H9 (cell line): ENCODE measurements at regions not wholly inside any gene's neighbourhood (a gene's known extent, or its start where the extent isn't known, plus 50 kb on each side); places are given as distances from the start of the nearest gene placed in this dataset.

ENCODE experiments used
- DNase-seq: peaks from one replicate; pipeline ENCODE4 v3.0.0-alpha.2; 2017
- H2AFZ ChIP-seq: one replicate; pipeline ENCODE4 v1.6.1; 2013; ENCODE audit warnings: mild to moderate bottlenecking, low read length, control low read depth, moderate library complexity
- H2AK5ac ChIP-seq: 2 replicates; pipeline ENCODE4 v1.6.1; 2013; ENCODE audit warnings: low read length, control low read depth, mixed read lengths; ENCODE audit not compliant: insufficient read length
- H2BK120ac ChIP-seq: one replicate; pipeline ENCODE4 v1.6.1; 2013; ENCODE audit warnings: low read depth, mild to moderate bottlenecking, low read length, control low read depth, inconsistent platforms; ENCODE audit not compliant: poor library complexity, severe bottlenecking
- H2BK12ac ChIP-seq: 2 replicates; pipeline ENCODE4 v1.6.1; 2013; ENCODE audit warnings: low read length, control low read depth, mixed read lengths, low read depth; ENCODE audit not compliant: insufficient read length
- H2BK15ac ChIP-seq: 2 replicates; pipeline ENCODE4 v1.6.1; 2013; ENCODE audit warnings: low read depth, low read length, control low read depth
- H2BK20ac ChIP-seq: one replicate; pipeline ENCODE4 v1.6.1; 2013; ENCODE audit warnings: low read depth, mild to moderate bottlenecking, low read length, control low read depth, inconsistent platforms; ENCODE audit not compliant: poor library complexity, severe bottlenecking
- H2BK5ac ChIP-seq: 2 replicates; pipeline ENCODE4 v1.6.1; 2013; ENCODE audit warnings: low read length, control low read depth, mixed read lengths; ENCODE audit not compliant: insufficient read length
- H3K14ac ChIP-seq: 2 replicates; pipeline ENCODE4 v1.6.1; 2013; ENCODE audit warnings: low read length, control low read depth; ENCODE audit not compliant: insufficient read depth
- H3K18ac ChIP-seq: 2 replicates; pipeline ENCODE4 v1.6.1; 2013; ENCODE audit warnings: low read depth, mild to moderate bottlenecking, mixed read lengths, low read length, control low read depth; ENCODE audit not compliant: insufficient read length
- H3K23ac ChIP-seq: 2 replicates; pipeline ENCODE4 v1.6.1; 2013; ENCODE audit warnings: low read length, control low read depth, mixed read lengths, low read depth; ENCODE audit not compliant: insufficient read length
- H3K23me2 ChIP-seq: 2 replicates; pipeline ENCODE4 v1.6.1; 2013; ENCODE audit warnings: low read depth, mild to moderate bottlenecking, mixed read lengths, low read length, control low read depth; ENCODE audit not compliant: insufficient read length, poor library complexity, severe bottlenecking
- H3K27ac ChIP-seq: 2 replicates; pipeline ENCODE4 v1.5.1; 2013; ENCODE audit warnings: low read length, control low read depth, mixed read lengths, low read depth; ENCODE audit not compliant: insufficient read length
- H3K27me3 ChIP-seq: 2 replicates; pipeline ENCODE4 v1.6.1; 2013; ENCODE audit warnings: low read length, control low read depth, inconsistent platforms; ENCODE audit not compliant: insufficient read depth
- H3K4ac ChIP-seq: 2 replicates; pipeline ENCODE4 v1.6.1; 2013; ENCODE audit warnings: low read depth, mild to moderate bottlenecking, control low read depth, inconsistent platforms, low read length, moderate library complexity
- H3K4me1 ChIP-seq: 2 replicates; pipeline ENCODE4 v1.6.1; 2013; ENCODE audit warnings: low read length, control low read depth, inconsistent platforms; ENCODE audit not compliant: insufficient read depth
- H3K4me2 ChIP-seq: 2 replicates; pipeline ENCODE4 v1.6.1; 2013; ENCODE audit warnings: low read length, control low read depth, mixed read lengths; ENCODE audit not compliant: insufficient read length, insufficient read depth
- H3K56ac ChIP-seq: 2 replicates; pipeline ENCODE4 v1.6.1; 2013; ENCODE audit warnings: low read depth, mild to moderate bottlenecking, mixed read lengths, low read length, control low read depth; ENCODE audit not compliant: insufficient read length
- H3K79me1 ChIP-seq: 2 replicates; pipeline ENCODE4 v1.6.1; 2013; ENCODE audit warnings: low read depth, mild to moderate bottlenecking, moderate library complexity, low read length, control low read depth, inconsistent platforms; ENCODE audit not compliant: insufficient read depth, poor library complexity, severe bottlenecking
- H3K79me2 ChIP-seq: 2 replicates; pipeline ENCODE4 v1.6.1; 2013; ENCODE audit warnings: low read length, control low read depth, inconsistent platforms; ENCODE audit not compliant: insufficient read depth
- H3K9ac ChIP-seq: 2 replicates; pipeline ENCODE4 v1.6.1; 2013; ENCODE audit warnings: low read length, control low read depth, mixed read lengths; ENCODE audit not compliant: insufficient read length; ENCODE audit errors: extremely low read depth
- H3K9me3 ChIP-seq: one replicate; pipeline ENCODE4 v1.6.1; 2013; ENCODE audit warnings: low read depth, low read length, inconsistent platforms; ENCODE audit not compliant: control insufficient read depth
- H3T11ph ChIP-seq: one replicate; pipeline ENCODE4 v1.6.1; 2013; ENCODE audit warnings: mild to moderate bottlenecking, low read length, control low read depth, inconsistent platforms
- H4K20me1 ChIP-seq: one replicate; pipeline ENCODE4 v1.6.1; 2013; ENCODE audit not compliant: control insufficient read depth, insufficient read length, insufficient read depth
- H4K5ac ChIP-seq: 2 replicates; pipeline ENCODE4 v1.6.1; 2013; ENCODE audit warnings: low read depth, mild to moderate bottlenecking, mixed read lengths, low read length, control low read depth; ENCODE audit not compliant: insufficient read length
- H4K8ac ChIP-seq: replicated peaks from 2 replicates; pipeline ENCODE4 v1.6.1; 2013; ENCODE audit warnings: low read length, control low read depth, mixed read lengths, low read depth; ENCODE audit not compliant: insufficient read length
- H4K91ac ChIP-seq: 2 replicates; pipeline ENCODE4 v1.6.1; 2013; ENCODE audit warnings: low read depth, mild to moderate bottlenecking, moderate library complexity, mixed read lengths, low read length, control low read depth; ENCODE audit not compliant: insufficient read length
- H3K27ac Mint-ChIP-seq, 3 experiments: 2 replicates in 2 of 3; 3 replicates in 1 of 3; pipeline ENCODE4 v1.8.0; 2020 to 2021; ENCODE audit warnings: mixed read lengths in 3 of 3, mild to moderate bottlenecking in 1 of 3, moderate library complexity in 1 of 3
- H3K27me3 Mint-ChIP-seq: 2 replicates; pipeline ENCODE4 v1.8.0; 2021; ENCODE audit warnings: low read depth, mild to moderate bottlenecking, moderate library complexity, mixed read lengths
- H3K36me3 Mint-ChIP-seq, 3 experiments: 2 replicates in 2 of 3; 3 replicates in 1 of 3; pipeline ENCODE4 v1.8.0; 2020 to 2021; ENCODE audit warnings: low read depth in 3 of 3, mixed read lengths in 3 of 3; ENCODE audit not compliant: insufficient read depth in 1 of 3
- H3K4me1 Mint-ChIP-seq, 2 experiments: 2 replicates each; pipeline ENCODE4 v1.8.0; 2020; ENCODE audit warnings: mixed read lengths in 2 of 2
- H3K4me3 Mint-ChIP-seq, 2 experiments: 2 replicates in 1 of 2; 3 replicates in 1 of 2; pipeline ENCODE4 v1.8.0; 2020 to 2021; ENCODE audit warnings: mild to moderate bottlenecking in 2 of 2, mixed read lengths in 2 of 2, moderate library complexity in 1 of 2
- H3K9me3 Mint-ChIP-seq, 2 experiments: 2 replicates in 1 of 2; 3 replicates in 1 of 2; pipeline ENCODE4 v1.8.0; 2020; ENCODE audit warnings: mild to moderate bottlenecking in 2 of 2, mixed read lengths in 2 of 2, moderate library complexity in 1 of 2
- TF ChIP-seq, protein P1 (sequence below): fragments of 200-600 bp; sonication (generic); conservative IDR thresholded peaks from 3 replicates; pipeline ENCODE4 v1.8.0; 2021; ENCODE audit warnings: antibody characterized with exemption, mild to moderate bottlenecking

DNA sequence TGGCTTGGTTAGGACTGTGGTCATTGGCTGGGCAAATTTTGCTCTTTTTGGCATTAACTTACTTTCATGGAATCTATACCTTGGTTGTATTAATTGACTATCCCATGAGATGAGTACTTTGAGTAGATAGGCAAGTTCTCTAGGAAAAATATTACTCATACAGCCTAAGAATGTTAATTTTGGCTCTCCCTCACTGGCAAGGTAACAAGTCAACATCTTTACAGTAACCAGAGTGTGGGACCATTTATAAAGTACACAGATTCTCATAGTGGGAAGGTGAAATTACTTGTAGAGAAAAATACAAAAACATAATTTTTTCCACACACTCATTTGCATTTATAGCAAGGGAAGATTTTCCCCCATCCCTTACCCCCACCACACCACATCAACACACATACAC lies 154.6 kb upstream of the ZNF608 start:
- H3K27ac ChIP-seq: no peak overlapping the region
- no peak overlapping the region for H2AFZ ChIP-seq
- Mint-ChIP-seq H3K27me3 (peaks cover 39% of the 10 kb centered on the region), H3K9me3 (peaks cover 10 to 18% of the 10 kb centered on the region in 2 experiments), H3K27ac (no peak overlapping the region), H3K36me3 (peaks cover 9 to 15% (median 10%) of the 10 kb centered on the region in 3 experiments), H3K4me1 (peaks cover 24 to 25% of the 10 kb centered on the region in 2 experiments), H3K4me3 (no peak overlapping the region)
- H3K23ac ChIP-seq: no peak overlapping the region
- no peak overlapping the region for H3K4me2 ChIP-seq
- TF ChIP-seq, protein P1, sequence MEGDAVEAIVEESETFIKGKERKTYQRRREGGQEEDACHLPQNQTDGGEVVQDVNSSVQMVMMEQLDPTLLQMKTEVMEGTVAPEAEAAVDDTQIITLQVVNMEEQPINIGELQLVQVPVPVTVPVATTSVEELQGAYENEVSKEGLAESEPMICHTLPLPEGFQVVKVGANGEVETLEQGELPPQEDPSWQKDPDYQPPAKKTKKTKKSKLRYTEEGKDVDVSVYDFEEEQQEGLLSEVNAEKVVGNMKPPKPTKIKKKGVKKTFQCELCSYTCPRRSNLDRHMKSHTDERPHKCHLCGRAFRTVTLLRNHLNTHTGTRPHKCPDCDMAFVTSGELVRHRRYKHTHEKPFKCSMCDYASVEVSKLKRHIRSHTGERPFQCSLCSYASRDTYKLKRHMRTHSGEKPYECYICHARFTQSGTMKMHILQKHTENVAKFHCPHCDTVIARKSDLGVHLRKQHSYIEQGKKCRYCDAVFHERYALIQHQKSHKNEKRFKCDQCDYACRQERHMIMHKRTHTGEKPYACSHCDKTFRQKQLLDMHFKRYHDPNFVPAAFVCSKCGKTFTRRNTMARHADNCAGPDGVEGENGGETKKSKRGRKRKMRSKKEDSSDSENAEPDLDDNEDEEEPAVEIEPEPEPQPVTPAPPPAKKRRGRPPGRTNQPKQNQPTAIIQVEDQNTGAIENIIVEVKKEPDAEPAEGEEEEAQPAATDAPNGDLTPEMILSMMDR: no peak
- H2BK5ac ChIP-seq: no peak overlapping the region
- H2BK12ac ChIP-seq: no peak overlapping the region
- no peak for DNase-seq
- no peaks in the 10 kb centered on the region for H3K79me1 ChIP-seq
- no peaks in the 10 kb centered on the region for H3K79me2 ChIP-seq
- H3K14ac ChIP-seq: no peak overlapping the region
- H3K4ac ChIP-seq: no peak overlapping the region
- H4K91ac ChIP-seq: no peak overlapping the region
- H3K4me1 ChIP-seq: peaks cover 2% of the 10 kb centered on the region; the same call in 1 of the 2 replicates
- H3K23me2 ChIP-seq: no peaks in the 10 kb centered on the region
- H2BK15ac ChIP-seq: no peak overlapping the region
- H3K27me3 ChIP-seq: peaks cover 5% of the 10 kb centered on the region; the same call in 1 of the 2 replicates
- H4K8ac ChIP-seq: no peak overlapping the region
- H3K56ac ChIP-seq: no peak overlapping the region
- H3T11ph ChIP-seq: no peak overlapping the region
- H4K5ac ChIP-seq: no peak overlapping the region
- H2AK5ac ChIP-seq: no peak overlapping the region
- no peak overlapping the region for H2BK20ac ChIP-seq
- no peak overlapping the region for H3K18ac ChIP-seq
- no peaks in the 10 kb centered on the region for H4K20me1 ChIP-seq
- no peaks in the 10 kb centered on the region for H3K9me3 ChIP-seq
- H2BK120ac ChIP-seq: no peak overlapping the region
- H3K9ac ChIP-seq: no peak overlapping the region
